ENCODE measurements at regions not wholly inside any gene's neighbourhood (a gene's known extent, or its start where the extent isn't known, plus 50 kb on each side); places are given as distances from the start of the nearest gene placed in this dataset.
A peak's percentile ranks its signal among the peaks of the same experiment; 100 is the strongest.

- no peak for DNase-seq
These were observed 168.9 kb upstream of the PHF14 start for GRCh38 chr7:10804770-10805169.

GRCh38 chr7:10815546-10815945, 158.1 kb upstream of the PHF14 start:
- no peak for DNase-seq

- no peak for DNase-seq
These were observed 152.5 kb upstream of the PHF14 start for GRCh38 chr7:10821156-10821555.

GRCh38 chr7:10824154-10824553, 149.5 kb upstream of the PHF14 start:
- DNase-seq: no peak

- no peak for DNase-seq
These were observed 135.4 kb upstream of the PHF14 start for GRCh38 chr7:10838228-10838627.

GRCh38 chr7:10845225-10845624, 128.4 kb upstream of the PHF14 start:
- no peak for DNase-seq

- no peak for DNase-seq
These were observed 118.1 kb upstream of the PHF14 start for GRCh38 chr7:10855583-10855982.

GRCh38 chr7:10860516-10860915, 113.2 kb upstream of the PHF14 start:
- DNase-seq: no peak

- no peak for DNase-seq
These were observed 110.2 kb upstream of the PHF14 start for GRCh38 chr7:10863476-10863875.

- DNase-seq: no peak
These were observed 99.0 kb upstream of the PHF14 start for GRCh38 chr7:10874666-10875065.

- no peak for DNase-seq
These were observed 98.6 kb upstream of the PHF14 start for GRCh38 chr7:10875080-10875479.

GRCh38 chr7:10888861-10889260, 84.8 kb upstream of the PHF14 start:
- peak; percentile 22 for DNase-seq

- DNase-seq: peak; percentile 57
These were observed 84.3 kb upstream of the PHF14 start for GRCh38 chr7:10889266-10889898.

- DNase-seq: no peak
These were observed 65.1 kb upstream of the PHF14 start for GRCh38 chr7:10908600-10908999.

GRCh38 chr7:10910447-10910846, 63.2 kb upstream of the PHF14 start:
- no peak for DNase-seq

- no peak for DNase-seq
These were observed 61.6 kb upstream of the PHF14 start for GRCh38 chr7:10912077-10912476.

- no peak for DNase-seq
These were observed 60.2 kb upstream of the PHF14 start for GRCh38 chr7:10913457-10913856.

GRCh38 chr7:10918093-10918590, 55.5 kb upstream of the PHF14 start:
- DNase-seq: no peak

GRCh38 chr7:10919923-10920322, 53.7 kb upstream of the PHF14 start:
- no peak for DNase-seq
